HepG2 (cell line): ENCODE measurements at regions not wholly inside any gene's neighbourhood (a gene's known extent, or its start where the extent isn't known, plus 50 kb on each side); places are given as distances from the start of the nearest gene placed in this dataset.

Source experiments
- ATAC-seq: fragments of 200-7000 bp; cut with Tn5 transposase; 3 replicates; pipeline ENCODE4 v1.9.1; 2020; ENCODE audit warnings: mild to moderate bottlenecking, moderate library complexity
- BruUV-seq: library from RNA; stranded (reverse); fragments of 400-500 nt; replicated peaks from 2 replicates; lab custom pipeline; 2021; lab: Mats Ljungman, UMichigan
- CTCF ChIA-PET: fragments of 300-600 bp; formaldehyde crosslinking; extraction: SDS; loops from one replicate; lab custom pipeline; 2021; ENCODE audit warnings: low total read pairs, inconsistent platforms, low intra/inter-chr PET ratio; lab: Yijun Ruan, JAX
- POLR2A ChIA-PET: fragments of 350-600 bp; sonication (Branson Sonifier 250); formaldehyde crosslinking; loops from one replicate; lab custom pipeline; 2020; ENCODE audit warnings: antibody characterized with exemption, inconsistent platforms; lab: Yijun Ruan, JAX
- DNase-seq: peaks from one replicate; pipeline ENCODE4 v3.0.0-alpha.2; 2015; ENCODE audit warnings: low spot score
- FAIRE-seq: peaks from 3 replicates; lab custom pipeline; 2011; peaks lifted over from hg19 to GRCh38; lab: Jason Lieb, UNC
- H2AFZ ChIP-seq: one replicate; pipeline ENCODE4 v1.6.1; 2011; ENCODE audit warnings: low read length, inconsistent platforms
- H3K27ac ChIP-seq: fragments of 300-600 bp; 3 replicates; pipeline ENCODE4 v1.8.0; 2011; ENCODE audit warnings: mixed run types, mild to moderate bottlenecking, mixed read lengths, low read length, inconsistent platforms; ENCODE audit not compliant: insufficient read depth; ENCODE audit errors: extremely low read length
- H3K27me3 ChIP-seq, 2 experiments: fragments of 200-600 bp in 1 of 2; 2 replicates in 1 of 2; 3 replicates in 1 of 2; pipeline versions ENCODE4 v1.6.0 to v1.8.0; 2011; ENCODE audit warnings: low read length in 2 of 2, mild to moderate bottlenecking in 2 of 2, moderate library complexity in 2 of 2, inconsistent platforms in 1 of 2; ENCODE audit not compliant: insufficient read depth in 2 of 2, control insufficient read depth in 1 of 2
- H3K36me3 ChIP-seq, 2 experiments: fragments of 200-600 bp in 1 of 2; replicated peaks in 1 of 2; 2 replicates in 1 of 2; 3 replicates in 1 of 2; pipeline versions ENCODE4 v1.5.1 to v1.8.0; 2011; ENCODE audit warnings: low read length in 2 of 2, inconsistent platforms in 1 of 2; ENCODE audit not compliant: insufficient read depth in 2 of 2, control insufficient read depth in 1 of 2
- H3K4me1 ChIP-seq: 2 replicates; pipeline ENCODE4 v1.5.1; 2012; ENCODE audit warnings: low read length, inconsistent platforms; ENCODE audit not compliant: insufficient read depth
- H3K4me2 ChIP-seq: 2 replicates; pipeline ENCODE4 v1.6.0; 2011; ENCODE audit warnings: low read depth, low read length, inconsistent platforms
- H3K4me3 ChIP-seq, 3 experiments: fragments of 200-600 bp in 1 of 3; sonication (generic), shearing (Covaris generic) in 1 of 3; replicated peaks in 1 of 3; 2 replicates each; pipeline ENCODE4 v1.5.1; 2011 to 2016; ENCODE audit warnings: low read length in 3 of 3, inconsistent platforms in 2 of 3, low read depth in 2 of 3, mild to moderate bottlenecking in 2 of 3, control low read depth in 1 of 3, mixed read lengths in 1 of 3; ENCODE audit not compliant: insufficient read depth in 1 of 3
- H3K79me2 ChIP-seq: one replicate; pipeline ENCODE4 v1.6.1; 2011; ENCODE audit warnings: low read length, inconsistent platforms; ENCODE audit not compliant: insufficient read depth
- H3K9ac ChIP-seq: 2 replicates; pipeline ENCODE4 v1.6.0; 2011; ENCODE audit warnings: mild to moderate bottlenecking, low read depth, low read length, inconsistent platforms; ENCODE audit not compliant: insufficient read depth
- H3K9me3 ChIP-seq: 2 replicates; pipeline ENCODE4 v1.5.1; 2012; ENCODE audit warnings: mild to moderate bottlenecking, low read length
- H4K20me1 ChIP-seq: 2 replicates; pipeline ENCODE4 v1.6.0; 2011; ENCODE audit warnings: inconsistent platforms, mild to moderate bottlenecking, low read length, moderate library complexity; ENCODE audit not compliant: insufficient read depth
- CAMTA2 ChIP-seq: sonication (generic); formaldehyde crosslinking; IDR thresholded peaks from 2 replicates; pipeline ENCODE4 v1.4.0; 2020; ENCODE audit warnings: mild to moderate bottlenecking, missing genetic modification reagents, borderline replicate concordance
- CENPT ChIP-seq: sonication (generic); formaldehyde crosslinking; IDR thresholded peaks from 2 replicates; pipeline ENCODE4 v1.8.0; 2022; ENCODE audit warnings: low read depth, mild to moderate bottlenecking, moderate library complexity, missing genetic modification reagents
- FOXO4 ChIP-seq: sonication (generic); formaldehyde crosslinking; conservative IDR thresholded peaks from 2 replicates; pipeline ENCODE4 v1.8.1; 2023; ENCODE audit warnings: missing genetic modification reagents
- GPBP1L1 ChIP-seq: sonication (generic); formaldehyde crosslinking; IDR thresholded peaks from 2 replicates; pipeline ENCODE4 v1.5.0; 2020; ENCODE audit warnings: mild to moderate bottlenecking, missing genetic modification reagents
- HNF1B ChIP-seq: sonication (generic); formaldehyde crosslinking; IDR thresholded peaks from 2 replicates; pipeline ENCODE4 v1.5.1; 2020; ENCODE audit warnings: mild to moderate bottlenecking, moderate library complexity, missing genetic modification reagents
- SALL1 ChIP-seq: sonication (generic); formaldehyde crosslinking; IDR thresholded peaks from 2 replicates; pipeline ENCODE4 v1.8.0; 2022; ENCODE audit warnings: mild to moderate bottlenecking, missing genetic modification reagents
- TFDP2 ChIP-seq: sonication (generic); formaldehyde crosslinking; IDR thresholded peaks from 2 replicates; pipeline ENCODE4 v1.4.0; 2020; ENCODE audit warnings: missing genetic modification reagents
- UBTF ChIP-seq: sonication (generic); formaldehyde crosslinking; IDR thresholded peaks from 2 replicates; pipeline ENCODE4 v1.4.0; 2020; ENCODE audit warnings: mild to moderate bottlenecking, missing genetic modification reagents
- ZFP36L1 ChIP-seq: sonication (generic); formaldehyde crosslinking; IDR thresholded peaks from 2 replicates; pipeline ENCODE4 v1.8.0; 2022; ENCODE audit warnings: mild to moderate bottlenecking, missing genetic modification reagents, moderate library complexity
- ZNF570 ChIP-seq: sonication (generic); formaldehyde crosslinking; IDR thresholded peaks from 2 replicates; pipeline ENCODE4 v1.4.0; 2020; ENCODE audit warnings: mild to moderate bottlenecking, missing genetic modification reagents, borderline replicate concordance
- ZSCAN9 ChIP-seq: IDR thresholded peaks from 2 replicates; pipeline ENCODE4 v1.6.1; 2016; ENCODE audit warnings: borderline replicate concordance
- WGBS: methylation state at CpG from one replicate; pipeline ENCODE4 v1.1.6; 2017; ENCODE audit warnings: low lambda C conversion rate; 5-methylcytosine and 5-hydroxymethylcytosine counted together
- in situ Hi-C: cut with HindIII; loops from 2 replicates; pipeline ENCODE4 v1.10.0; 2017; ENCODE audit warnings: low pct_unique_long_range_greater_than_20kb; ENCODE audit not compliant: extremely low pct_ligation_motif_present
- intact Hi-C: fragments of 100-400 bp; cut with micrococcal nuclease; formaldehyde crosslinking; loops from one replicate; pipeline ENCODE4 v1.10.0; 2022; ENCODE audit not compliant: unreplicated experiment

GRCh38 chr6:81906709-81907204 is 154.3 kb upstream of the TENT5A start (continued):
- TF ChIP-seq TFDP2 = no peak
- no peak for TF ChIP-seq HNF1B (CRISPR knock-in tag)
- TF ChIP-seq ZFP36L1 = no peak
- TF ChIP-seq FOXO4 (CRISPR knock-in tag) = 0 out of 2 replicates have a peak, but pooled peaks have one; percentile 62
- TF ChIP-seq CENPT (CRISPR knock-in tag) = no peak
- TF ChIP-seq CAMTA2 (CRISPR knock-in tag) = no peak
- TF ChIP-seq, all 625 proteins: peak for 3

- Histone ChIP-seq H3K27ac (no peak overlapping the region), H3K9ac (no peak overlapping the region), H2AFZ (no peak overlapping the region), H3K4me3 (no peak overlapping the region), H3K79me2 (no peaks in the 10 kb centered on the region), H3K27me3 (no peaks in the 10 kb centered on the region), H3K9me3 (no peaks in the 10 kb centered on the region), H4K20me1 (no peaks in the 10 kb centered on the region), H3K36me3 (no peaks in the 10 kb centered on the region), H3K4me2 (no peak overlapping the region), H3K4me1 (peaks cover 27% of the 10 kb centered on the region)
- FAIRE-seq = no peak
- ChIA-PET POLR2A (no interaction called here), CTCF (no interaction called here)
- BruUV-seq = no TSS peak
- intact Hi-C loops (no loop called here), in situ Hi-C loops (no loop called here)
- peak; percentile 55 for DNase-seq
- 62% methylated on average over 3 of the region's 3 CpGs for WGBS
- peak; percentile 60 for ATAC-seq
- no peak for TF ChIP-seq UBTF
- TF ChIP-seq GPBP1L1 = no peak
- TF ChIP-seq ZNF570 = no peak
- TF ChIP-seq ZSCAN9 (CRISPR knock-in tag) = no peak
- TF ChIP-seq SALL1 (CRISPR knock-in tag) = peak; percentile 20; the same call in 1 of the 2 replicates
These were observed 153.6 kb upstream of the TENT5A start for GRCh38 chr6:81906041-81906440.
